GM13977 (cell line): ENCODE measurements at regions not wholly inside any gene's neighbourhood (a gene's known extent, or its start where the extent isn't known, plus 50 kb on each side); places are given as distances from the start of the nearest gene placed in this dataset.

ENCODE experiments used
- DNase-seq: peaks from one replicate; pipeline ENCODE4 v3.0.0; 2012; ENCODE audit warnings: low spot score
- CTCF ChIP-seq: IDR thresholded peaks from 2 replicates; pipeline ENCODE4 v1.5.1; 2012; ENCODE audit warnings: mild to moderate bottlenecking, control low read depth; ENCODE audit not compliant: insufficient read depth; ENCODE audit errors: extremely low read depth, missing control alignments
- in situ Hi-C: fragments of 300-500 bp; cut with MboI; formaldehyde crosslinking; loops from one replicate; pipeline ENCODE4 v1.12.0; 2022; ENCODE audit warnings: low sequenced_read_pairs, low pct_unique_long_range_greater_than_20kb, mixed read lengths, inconsistent platforms; ENCODE audit not compliant: unreplicated experiment

- in situ Hi-C loops: loop anchor here (25.0 kb wide), 1 partner anchor 502 kb away; no protein-coding TSS in a partner anchor
- DNase-seq: peak; percentile 80
- peak; percentile 94 for TF ChIP-seq CTCF
Measured at GRCh38 chr2:20135631-20136050, 84.2 kb upstream of the LAPTM4A start.

- no peak for DNase-seq
- no peak for TF ChIP-seq CTCF
- in situ Hi-C loops: loop anchor here (25.0 kb wide), 1 partner anchor 504 kb away; no protein-coding TSS in a partner anchor
Measured at GRCh38 chr2:20132990-20133535, 81.6 kb upstream of the LAPTM4A start.

- TF ChIP-seq CTCF: no peak
- no peak for DNase-seq
- in situ Hi-C loops: loop anchor here (25.0 kb wide), 1 partner anchor 506 kb away; no protein-coding TSS in a partner anchor
Measured at GRCh38 chr2:20130821-20131645, 79.6 kb upstream of the LAPTM4A start.

GRCh38 chr2:20130160-20130560 is 78.7 kb upstream of the LAPTM4A start:
- no peak for DNase-seq
- in situ Hi-C loops: loop anchor here (25.0 kb wide), 1 partner anchor 507 kb away; no protein-coding TSS in a partner anchor
- TF ChIP-seq CTCF: no peak

GRCh38 chr2:20129331-20130159 is 78.1 kb upstream of the LAPTM4A start:
- in situ Hi-C loops: loop anchor here (25.0 kb wide), 1 partner anchor 508 kb away; no protein-coding TSS in a partner anchor
- no peak for TF ChIP-seq CTCF
- DNase-seq: no peak
